NCI-H1417 (cell line): ENCODE measurements at regions not wholly inside any gene's neighbourhood (a gene's known extent, or its start where the extent isn't known, plus 50 kb on each side); places are given as distances from the start of the nearest gene placed in this dataset.

Experiments used
- DNase-seq, 3 experiments: peaks; one replicate each; lab custom pipeline; 2025; lab: John Stamatoyannopoulos, UW

- DNase-seq: no peak
Measured at GRCh38 chr4:26139310-26139924, 181.4 kb upstream of the RBPJ start.

- DNase-seq: no peak
Measured at GRCh38 chr4:26140150-26140898, 180.5 kb upstream of the RBPJ start.

- DNase-seq: peak in 1 of 3 experiments; percentile 32
Measured at GRCh38 chr4:26141051-26141721, 179.6 kb upstream of the RBPJ start.

GRCh38 chr4:26141911-26142638 lies 178.7 kb upstream of the RBPJ start:
- peak in 1 of 3 experiments; percentile 63 for DNase-seq

- DNase-seq: no peak
Measured at GRCh38 chr4:26144526-26145155, 176.2 kb upstream of the RBPJ start.

GRCh38 chr4:26145212-26145611 lies 175.6 kb upstream of the RBPJ start:
- DNase-seq: peak in 2 of 3 experiments; percentile 44 to 78

- DNase-seq: no peak
Measured at GRCh38 chr4:26148927-26149326, 171.9 kb upstream of the RBPJ start.

- no peak for DNase-seq
Measured at GRCh38 chr4:26150948-26151347, 169.9 kb upstream of the RBPJ start.

- DNase-seq: no peak
Measured at GRCh38 chr4:26151615-26152014, 169.2 kb upstream of the RBPJ start.

GRCh38 chr4:26152056-26152455 lies 168.8 kb upstream of the RBPJ start:
- DNase-seq: no peak

- DNase-seq: no peak
Measured at GRCh38 chr4:26157541-26157940, 163.3 kb upstream of the RBPJ start.

GRCh38 chr4:26160591-26160990 lies 160.2 kb upstream of the RBPJ start:
- DNase-seq: no peak

- DNase-seq: peak in 1 of 3 experiments; percentile 13
Measured at GRCh38 chr4:26161030-26161824, 159.6 kb upstream of the RBPJ start.

GRCh38 chr4:26162101-26162500 lies 158.7 kb upstream of the RBPJ start:
- DNase-seq: no peak

- DNase-seq: no peak
Measured at GRCh38 chr4:26163425-26164362, 157.1 kb upstream of the RBPJ start.

- no peak for DNase-seq
Measured at GRCh38 chr4:26171501-26171900, 149.3 kb upstream of the RBPJ start.

- DNase-seq: no peak
Measured at GRCh38 chr4:26171941-26172340, 148.9 kb upstream of the RBPJ start.

GRCh38 chr4:26173619-26174018 lies 147.2 kb upstream of the RBPJ start:
- no peak for DNase-seq

GRCh38 chr4:26174027-26174426 lies 146.8 kb upstream of the RBPJ start:
- no peak for DNase-seq
